A549 (cell line): ENCODE measurements at regions not wholly inside any gene's neighbourhood (a gene's known extent, or its start where the extent isn't known, plus 50 kb on each side); places are given as distances from the start of the nearest gene placed in this dataset.

Experiments
- ATAC-seq, 2 experiments: fragments of 200-7000 bp in 1 of 2; fragments of >200 bp in 1 of 2; cut with Nextera tagmentation in 1 of 2; cut with Tn5 transposase in 1 of 2; 3 replicates each; pipeline versions ENCODE4 v1.8.0 to v1.9.1; 2018 to 2020; ENCODE audit warnings: mild to moderate bottlenecking in 1 of 2, moderate library complexity in 1 of 2
- CTCF ChIA-PET: fragments of 300-600 bp; sonication (Branson Sonifier 250); formaldehyde crosslinking; extraction: SDS; loops from one replicate; lab custom pipeline; 2021; ENCODE audit warnings: antibody characterized with exemption, inconsistent platforms; lab: Yijun Ruan, JAX
- POLR2A ChIA-PET: fragments of 350-600 bp; formaldehyde crosslinking; extraction: SDS; loops from one replicate; lab custom pipeline; 2021; ENCODE audit warnings: antibody characterized with exemption, inconsistent platforms; lab: Yijun Ruan, JAX
- DNase-seq, 2 experiments: peaks; one replicate each; pipeline versions ENCODE4 v3.0.0 to v3.0.0-alpha.2; 2011 to 2016; ENCODE audit warnings: low read depth in 1 of 2, low spot score in 1 of 2
- FAIRE-seq: peaks from 2 replicates; lab custom pipeline; 2011; peaks lifted over from hg19 to GRCh38; lab: Jason Lieb, UNC
- H3K27ac ChIP-seq, 2 experiments: fragments of >200 bp; sonication (Bioruptor Twin); formaldehyde crosslinking; 3 replicates each; pipeline ENCODE4 v1.5.1; 2016 to 2017
- H3K4me1 ChIP-seq: fragments of >200 bp; sonication (Bioruptor Twin); formaldehyde crosslinking; 3 replicates; pipeline ENCODE4 v1.6.1; 2016
- H3K4me2 ChIP-seq: fragments of >200 bp; sonication (Bioruptor Twin); formaldehyde crosslinking; 3 replicates; pipeline ENCODE4 v1.6.1; 2016
- H3K4me3 ChIP-seq: fragments of >200 bp; sonication (Bioruptor Twin); formaldehyde crosslinking; 3 replicates; pipeline ENCODE4 v1.5.1; 2016
- H3K9me3 ChIP-seq: fragments of >200 bp; sonication (Bioruptor Twin); formaldehyde crosslinking; 3 replicates; pipeline ENCODE4 v1.6.1; 2016
- ATOH8 ChIP-seq: fragments of 250-450 bp; sonication (Bioruptor Pico); IDR thresholded peaks from 2 replicates; pipeline ENCODE4 v1.5.0; 2020; ENCODE audit warnings: low read depth, mild to moderate bottlenecking, moderate library complexity
- BHLHE40 ChIP-seq: IDR thresholded peaks from 2 replicates; pipeline ENCODE4 v1.6.1; 2012; ENCODE audit warnings: low read depth, low read length, inconsistent platforms
- CHD4 ChIP-seq: fragments of 200-600 bp; sonication (generic); IDR thresholded peaks from 2 replicates; pipeline ENCODE4 v1.6.1; 2016; ENCODE audit warnings: antibody characterized with exemption, mild to moderate bottlenecking, borderline replicate concordance
- CTCF ChIP-seq: fragments of >200 bp; sonication (Bioruptor Twin); formaldehyde crosslinking; IDR thresholded peaks from 3 replicates; pipeline ENCODE4 v1.5.1; 2016
- EHMT2 ChIP-seq: fragments of 200-600 bp; sonication (generic); IDR thresholded peaks from 2 replicates; pipeline ENCODE4 v1.6.1; 2016; ENCODE audit warnings: antibody characterized with exemption, low read depth, mild to moderate bottlenecking, moderate library complexity
- EP300 ChIP-seq, 2 experiments: fragments of >200 bp; sonication (Bioruptor Twin); formaldehyde crosslinking; IDR thresholded peaks; 2 replicates in 1 of 2; 3 replicates in 1 of 2; pipeline ENCODE4 v1.6.1; 2016 to 2017
- ESRRA ChIP-seq: fragments of 150-350 bp; IDR thresholded peaks from 2 replicates; pipeline ENCODE4 v1.6.1; 2014; ENCODE audit warnings: mild to moderate bottlenecking, low read length, borderline replicate concordance
- FOSB ChIP-seq: fragments of 250-450 bp; sonication (Bioruptor Pico); IDR thresholded peaks from 2 replicates; pipeline ENCODE4 v1.5.0; 2020; ENCODE audit warnings: mild to moderate bottlenecking, moderate library complexity
- FOSL2 ChIP-seq, 2 experiments: fragments of 450-650 bp in 1 of 2; fragments of >200 bp in 1 of 2; sonication (Bioruptor Twin) in 1 of 2; formaldehyde crosslinking; IDR thresholded peaks; 2 replicates each; pipeline versions ENCODE4 v1.5.0 to v1.6.1; 2016 to 2020; ENCODE audit warnings: mild to moderate bottlenecking in 1 of 2, moderate library complexity in 1 of 2
- HES2 ChIP-seq: fragments of >200 bp; sonication (Bioruptor Twin); formaldehyde crosslinking; IDR thresholded peaks from 2 replicates; pipeline ENCODE4 v1.6.1; 2016
- HOXA7 ChIP-seq: fragments of 250-450 bp; sonication (Bioruptor Pico); IDR thresholded peaks from 2 replicates; pipeline ENCODE4 v1.5.0; 2020; ENCODE audit warnings: mild to moderate bottlenecking, moderate library complexity
- HOXB13 ChIP-seq: fragments of 250-450 bp; sonication (Bioruptor Pico); IDR thresholded peaks from 2 replicates; pipeline ENCODE4 v1.5.0; 2020; ENCODE audit warnings: low read depth, mild to moderate bottlenecking, moderate library complexity
- KDM1A ChIP-seq: fragments of 200-600 bp; sonication (generic); IDR thresholded peaks from 2 replicates; pipeline ENCODE4 v1.6.1; 2016; ENCODE audit warnings: low read depth, mild to moderate bottlenecking
- MAX ChIP-seq: IDR thresholded peaks from 2 replicates; pipeline ENCODE4 v1.6.1; 2012
- MYC ChIP-seq: IDR thresholded peaks from 2 replicates; pipeline ENCODE4 v1.6.1; 2012; ENCODE audit warnings: mild to moderate bottlenecking, inconsistent platforms, low read length, improper control_type of control experiment, borderline replicate concordance
- POLR2AphosphoS2 ChIP-seq: conservative IDR thresholded peaks from 2 replicates; pipeline ENCODE4 v1.6.1; 2012; ENCODE audit warnings: low read length, improper control_type of control experiment, inconsistent platforms
- RFX5 ChIP-seq: fragments of 450-650 bp; IDR thresholded peaks from 2 replicates; pipeline ENCODE4 v1.7.1; 2014; ENCODE audit warnings: antibody characterized with exemption, mild to moderate bottlenecking, moderate library complexity
- SMC3 ChIP-seq: fragments of >200 bp; sonication (Bioruptor Twin); formaldehyde crosslinking; IDR thresholded peaks from 3 replicates; pipeline ENCODE4 v1.6.1; 2018; ENCODE audit warnings: inconsistent platforms
- SREBF2 ChIP-seq: fragments of 450-650 bp; IDR thresholded peaks from 2 replicates; pipeline ENCODE4 v1.6.1; 2014; ENCODE audit warnings: mild to moderate bottlenecking, moderate library complexity
- TP53 ChIP-seq: fragments of 250-450 bp; sonication (Bioruptor Pico); IDR thresholded peaks from 2 replicates; pipeline ENCODE4 v1.5.0; 2021; ENCODE audit warnings: mild to moderate bottlenecking, moderate library complexity
- ZC3H11A ChIP-seq: fragments of 450-650 bp; IDR thresholded peaks from 2 replicates; pipeline ENCODE4 v1.6.1; 2014; ENCODE audit warnings: antibody characterized with exemption, mild to moderate bottlenecking
- ZFP36 ChIP-seq: fragments of 450-650 bp; IDR thresholded peaks from 2 replicates; pipeline ENCODE4 v1.6.1; 2014; ENCODE audit warnings: borderline replicate concordance; ENCODE audit not compliant: partially characterized antibody
- ZSCAN20 ChIP-seq: fragments of 250-450 bp; sonication (Bioruptor Pico); IDR thresholded peaks from 2 replicates; pipeline ENCODE4 v1.8.0; 2022; ENCODE audit warnings: mild to moderate bottlenecking, moderate library complexity
- WGBS: methylation state at CpG from one replicate; pipeline ENCODE4 v1.1.6; 2017; ENCODE audit errors: missing lambda C conversion rate; 5-methylcytosine and 5-hydroxymethylcytosine counted together

- FAIRE-seq (no peak), ATAC-seq (no peak), DNase-seq (no peak)
- ChIA-PET POLR2A (no interaction called here), CTCF (no interaction called here)
- H3K4me1 ChIP-seq, result no peaks in the 10 kb centered on the region
- H3K4me2 ChIP-seq, result no peak overlapping the region
- H3K4me3 ChIP-seq, result no peak overlapping the region
- WGBS, result 53% methylated on average over 31 of the region's 43 CpGs
- TF ChIP-seq FOSL2 (IDR thresholded peaks at IDR 0.05) (no peak), FOSL2 (CRISPR knock-in tag; IDR thresholded peaks at IDR 0.05) (no peak), EHMT2 (no peak), ZC3H11A (no peak), KDM1A (no peak), ZSCAN20 (CRISPR knock-in tag) (no peak), RFX5 (no peak), FOSB (CRISPR knock-in tag) (no peak), HOXA7 (CRISPR knock-in tag) (no peak), SMC3 (no peak), CHD4 (no peak), POLR2AphosphoS2 (no peak), MYC (no peak), SREBF2 (no peak), MAX (no peak), HES2 (no peak), CTCF (no peak), HOXB13 (CRISPR knock-in tag) (no peak)
- no peaks in the 10 kb centered on the region for H3K9me3 ChIP-seq
- no peak overlapping the region for H3K27ac ChIP-seq
These were observed 65.2 kb upstream of the SALL3 start for GRCh38 chr18:78914249-78914935.

GRCh38 chr18:78915446-78916008 lies 64.1 kb upstream of the SALL3 start:
- POLR2A ChIA-PET, result no interaction called here
- TF ChIP-seq ZFP36, result no peak
- no peak for TF ChIP-seq ATOH8 (CRISPR knock-in tag)
- no peak for TF ChIP-seq ESRRA
- no peak for TF ChIP-seq BHLHE40
- no peak for TF ChIP-seq EP300 (IDR thresholded peaks at IDR 0.05)
- TF ChIP-seq TP53 (CRISPR knock-in tag), result no peak
- TF ChIP-seq SREBF2, result no peak
- TF ChIP-seq EHMT2, result no peak
- DNase-seq, result no peak
- no peak for ATAC-seq
- no peak overlapping the region for H3K4me3 ChIP-seq
- no peak overlapping the region for H3K27ac ChIP-seq
- WGBS, result 23% methylated on average over 16 of the region's 16 CpGs
- no peaks in the 10 kb centered on the region for H3K4me1 ChIP-seq
- no peak for FAIRE-seq
- no peaks in the 10 kb centered on the region for H3K9me3 ChIP-seq
- CTCF ChIA-PET, result no interaction called here
- H3K4me2 ChIP-seq, result no peak overlapping the region
